Caco-2 (cell line): ENCODE measurements at regions not wholly inside any gene's neighbourhood (a gene's known extent, or its start where the extent isn't known, plus 50 kb on each side); places are given as distances from the start of the nearest gene placed in this dataset.
A peak's percentile ranks its signal among the peaks of the same experiment; 100 is the strongest.
"Not testable (repeated sequence)": the region's sequence is repeated elsewhere in the genome, so short reads cannot be mapped to it uniquely, and the experiment has no call there.

Source experiments
- BruUV-seq: library from RNA; stranded (reverse); fragments of 400-500 nt; replicated peaks from 2 replicates; lab custom pipeline; 2021; lab: Mats Ljungman, UMichigan
- CTCF ChIA-PET: fragments of 300-600 bp; sonication (Branson Sonifier 250); formaldehyde crosslinking; loops from one replicate; lab custom pipeline; 2022; ENCODE audit warnings: antibody characterized with exemption; lab: Charles Lee
- POLR2A ChIA-PET: fragments of 300-600 bp; sonication (Branson Sonifier 250); formaldehyde crosslinking; loops from one replicate; lab custom pipeline; 2022; ENCODE audit warnings: antibody characterized with exemption; lab: Charles Lee
- DNase-seq, 2 experiments: peaks; one replicate each; pipeline versions ENCODE4 v3.0.0 to v3.0.0-alpha.2; 2020 to 2022
- H3K27me3 ChIP-seq: replicated peaks from 2 replicates; pipeline ENCODE4 v1.6.0; 2011; ENCODE audit warnings: low read length; ENCODE audit not compliant: control insufficient read depth, insufficient read depth
- H3K36me3 ChIP-seq: 2 replicates; pipeline ENCODE4 v1.5.1; 2011; ENCODE audit warnings: low read length; ENCODE audit not compliant: control insufficient read depth, insufficient read depth
- H3K4me1 ChIP-seq: fragments of 250-450 bp; sonication (Bioruptor Pico); 2 replicates; pipeline ENCODE4 v1.5.1; 2020; ENCODE audit warnings: mild to moderate bottlenecking
- H3K4me3 ChIP-seq: 2 replicates; pipeline ENCODE4 v1.5.1; 2011; ENCODE audit warnings: low read depth, mild to moderate bottlenecking, control low read depth, low read length
- H3K9me3 ChIP-seq: fragments of 250-450 bp; sonication (Bioruptor Pico); 2 replicates; pipeline ENCODE4 v1.5.1; 2020; ENCODE audit warnings: mild to moderate bottlenecking, moderate library complexity
- H3K27ac Mint-ChIP-seq: one replicate; pipeline ENCODE4 v1.8.0; 2022; ENCODE audit warnings: mixed read lengths; ENCODE audit not compliant: unreplicated experiment
- H3K27me3 Mint-ChIP-seq: one replicate; pipeline ENCODE4 v1.8.0; 2022; ENCODE audit warnings: mixed read lengths; ENCODE audit not compliant: insufficient read depth, unreplicated experiment
- H3K36me3 Mint-ChIP-seq: one replicate; pipeline ENCODE4 v1.8.0; 2022; ENCODE audit warnings: mild to moderate bottlenecking, mixed read lengths; ENCODE audit not compliant: insufficient read depth, unreplicated experiment
- H3K4me1 Mint-ChIP-seq: one replicate; pipeline ENCODE4 v1.8.0; 2022; ENCODE audit warnings: low read depth, mixed read lengths; ENCODE audit not compliant: unreplicated experiment
- H3K4me3 Mint-ChIP-seq: one replicate; pipeline ENCODE4 v1.8.0; 2022; ENCODE audit warnings: mild to moderate bottlenecking, moderate library complexity, mixed read lengths; ENCODE audit not compliant: unreplicated experiment
- H3K9me3 Mint-ChIP-seq: one replicate; pipeline ENCODE4 v1.8.0; 2022; ENCODE audit warnings: mixed read lengths; ENCODE audit not compliant: unreplicated experiment
- CTCF ChIP-seq, 2 experiments: fragments of 200-600 bp in 1 of 2; IDR thresholded peaks; 1 replicate in 1 of 2; 2 replicates in 1 of 2; pipeline versions ENCODE4 v1.5.1 to v1.8.0; 2011 to 2022; ENCODE audit warnings: antibody characterized with exemption in 1 of 2, control low read depth in 1 of 2, inconsistent platforms in 1 of 2, low read depth in 1 of 2, low read length in 1 of 2, mild to moderate bottlenecking in 1 of 2, moderate library complexity in 1 of 2; ENCODE audit not compliant: insufficient read depth in 1 of 2, severe bottlenecking in 1 of 2, unreplicated experiment in 1 of 2
- intact Hi-C: fragments of 100-400 bp; cut with micrococcal nuclease; formaldehyde crosslinking; loops from one replicate; pipeline ENCODE4 v1.10.0; 2022; ENCODE audit not compliant: unreplicated experiment

- Mint-ChIP-seq H3K27ac (no peak overlapping the region), H3K36me3 (no peaks in the 10 kb centered on the region), H3K9me3 (no peaks in the 10 kb centered on the region), H3K4me3 (no peak overlapping the region), H3K27me3 (no peaks in the 10 kb centered on the region), H3K4me1 (no peaks in the 10 kb centered on the region)
- no peaks in the 10 kb centered on the region for H3K27me3 ChIP-seq
- no peak overlapping the region for H3K4me3 ChIP-seq
- H3K9me3 ChIP-seq: no peaks in the 10 kb centered on the region
- BruUV-seq: no TSS peak
- no peak for TF ChIP-seq CTCF (IDR thresholded peaks at IDR 0.05; ENCODE audit: insufficient read depth in 1 of 2, low read depth in 1 of 2, low read length in 1 of 2, severe bottlenecking in 1 of 2, unreplicated experiment in 1 of 2)
- CTCF ChIA-PET: interaction anchor here (0.9 to 1.5 kb wide), 3 partner anchors 17 to 281 kb away, joined by 3 to 5 read pairs (median 5); no protein-coding TSS in a partner anchor
- POLR2A ChIA-PET: interaction anchor here (1.1 to 1.6 kb wide), 3 partner anchors 8 to 170 kb away, joined by 4 to 12 read pairs (median 5); partner anchors contain the start of gene IRF2BP2
- peak in 1 of 2 experiments; percentile 38 for DNase-seq
- intact Hi-C loops: no loop called here
- peaks cover 15% of the 10 kb centered on the region for H3K4me1 ChIP-seq
- H3K36me3 ChIP-seq: no peaks in the 10 kb centered on the region
Observed at GRCh38 chr1:234780531-234781162, 170.7 kb upstream of the IRF2BP2 start.

GRCh38 chr1:234780112-234780511 lies 170.1 kb upstream of the IRF2BP2 start:
- H3K4me1 ChIP-seq: peaks cover 15% of the 10 kb centered on the region
- H3K4me3 ChIP-seq: no peak overlapping the region
- CTCF ChIA-PET: no interaction called here
- no peaks in the 10 kb centered on the region for H3K4me1 Mint-ChIP-seq
- no peaks in the 10 kb centered on the region for H3K36me3 Mint-ChIP-seq
- TF ChIP-seq CTCF (IDR thresholded peaks at IDR 0.05; ENCODE audit: insufficient read depth in 1 of 2, low read depth in 1 of 2, low read length in 1 of 2, severe bottlenecking in 1 of 2, unreplicated experiment in 1 of 2): no peak
- H3K9me3 ChIP-seq: no peaks in the 10 kb centered on the region
- POLR2A ChIA-PET: no interaction called here
- DNase-seq: no peak
- H3K4me3 Mint-ChIP-seq: no peak overlapping the region
- intact Hi-C loops: no loop called here
- H3K27me3 Mint-ChIP-seq: no peaks in the 10 kb centered on the region
- no peaks in the 10 kb centered on the region for H3K9me3 Mint-ChIP-seq
- no peak overlapping the region for H3K27ac Mint-ChIP-seq
- H3K27me3 ChIP-seq: no peaks in the 10 kb centered on the region
- no peaks in the 10 kb centered on the region for H3K36me3 ChIP-seq
- BruUV-seq: no TSS peak

- H3K4me3 Mint-ChIP-seq, H3K36me3 ChIP-seq, POLR2A ChIA-PET, H3K27me3 Mint-ChIP-seq, H3K27me3 ChIP-seq, DNase-seq, H3K27ac Mint-ChIP-seq, H3K9me3 Mint-ChIP-seq, BruUV-seq, H3K4me3 ChIP-seq, H3K9me3 ChIP-seq, intact Hi-C loops, CTCF ChIA-PET, H3K4me1 Mint-ChIP-seq, H3K36me3 Mint-ChIP-seq: not testable (repeated sequence)
- peaks cover 15% of the 10 kb centered on the region for H3K4me1 ChIP-seq
Observed at GRCh38 chr1:234779600-234779999, 169.6 kb upstream of the IRF2BP2 start.
